Heart left ventricle (tissue), 16 donors: ENCODE measurements at regions not wholly inside any gene's neighbourhood (a gene's known extent, or its start where the extent isn't known, plus 50 kb on each side); places are given as distances from the start of the nearest gene placed in this dataset.

Source experiments
- ATAC-seq, 4 donors: fragments of 200-7000 bp; cut with Tn5 transposase; one replicate each; pipeline ENCODE4 v1.9.1; 2020 to 2022; ENCODE audit warnings: moderate library complexity in 4 of 4, mild to moderate bottlenecking in 3 of 4, moderate number of reproducible peaks in 1 of 4
- DNase-seq, 5 donors: peaks; one replicate each; pipeline ENCODE4 v3.0.0-alpha.2; 2020
- H3K27ac ChIP-seq, 12 donors: fragments of 200-600 bp; sonication (generic) in 4 of 12; one replicate each; pipeline versions ENCODE4 v1.5.0 to v1.8.0; 2016 to 2022; ENCODE audit warnings: mild to moderate bottlenecking in 2 of 12
- H3K27me3 ChIP-seq, 9 donors: fragments of 200-600 bp; sonication (generic) in 2 of 9; one replicate each; pipeline versions ENCODE4 v1.5.1 to v1.8.0; 2016 to 2022; ENCODE audit warnings: mild to moderate bottlenecking in 3 of 9
- H3K36me3 ChIP-seq, 9 donors: fragments of 200-600 bp; sonication (generic) in 2 of 9; one replicate each; pipeline versions ENCODE4 v1.5.0 to v1.8.0; 2018 to 2022; ENCODE audit warnings: mild to moderate bottlenecking in 2 of 9
- H3K4me1 ChIP-seq, 12 donors: fragments of 200-600 bp; sonication (generic) in 4 of 12; one replicate each; pipeline versions ENCODE4 v1.5.0 to v1.8.0; 2016 to 2022; ENCODE audit warnings: mild to moderate bottlenecking in 3 of 12
- H3K4me3 ChIP-seq, 12 donors: fragments of 200-600 bp; sonication (generic) in 4 of 12; one replicate each; pipeline versions ENCODE4 v1.5.0 to v1.8.0; 2017 to 2022; ENCODE audit warnings: mild to moderate bottlenecking in 9 of 12, moderate library complexity in 4 of 12
- H3K9me3 ChIP-seq, 12 donors: fragments of 200-600 bp; sonication (generic) in 4 of 12; one replicate each; pipeline versions ENCODE4 v1.5.0 to v1.8.0; 2016 to 2022; ENCODE audit warnings: mild to moderate bottlenecking in 1 of 12
- CTCF ChIP-seq, 12 donors: fragments of 200-600 bp; sonication (generic) in 4 of 12; IDR thresholded peaks; one replicate each; pipeline versions ENCODE4 v1.5.0 to v1.8.0; 2018 to 2022; ENCODE audit warnings: antibody characterized with exemption in 12 of 12, mild to moderate bottlenecking in 5 of 12
- POLR2A ChIP-seq, 2 donors: fragments of 450-650 bp; IDR thresholded peaks; one replicate each; pipeline ENCODE4 v1.6.1; 2017; ENCODE audit warnings: antibody characterized with exemption in 2 of 2, mild to moderate bottlenecking in 2 of 2, moderate library complexity in 2 of 2
- WGBS, 4 donors: extraction: QIAGEN DNeasy Blood & Tissue Kit in 2 of 4; methylation state at CpG; one replicate each; pipeline versions ENCODE4 v1.1.5 to v1.1.7; 2013 to 2018; 5-methylcytosine and 5-hydroxymethylcytosine counted together
- intact Hi-C, 10 donors: fragments of 100-400 bp; cut with DNase I; formaldehyde crosslinking; loops; one replicate each; pipeline versions ENCODE4 v1.11.1 to v1.14.2; 2022
- donor health status: ischemic (EF 13 %, LVEDD 7.1; RV severe dilation, severe dysfunction).
- donor health status: healthy with polysubstance abuse.
- donor health status: DM: no; HTN: yes; CAD: no.
- donor health status: DM: no; HTN: no; CAD: no.
- donor health status: ischemic (EF 25% LVEDD 6.9; RV normal size, moderate dysfunction).
- donor health status: ischemic (EF 25% LVEDD 5.7; RV mildly dilated, moderate dysfunction).
- donor health status: healthy.
- donor health status: DM: yes; HTN: yes; CAD: no.
- donor health status: ischemic (EF 35%, LVEDD 5.7; RV mildly dilated, moderate dysfunction).
- donor health status: nonischemic (EF 11% LVEDD 7.7; RV severe dilation, severe dysfunction).
- donor health status: DM: yes; HTN: yes; CAD: no.
- donor health status: PGD.
- donor health status: ischemic (EF 29% LVEDD 5.4; RV normal size, mild dysfunction).
- donor health status: nonischemic (EF 23%, LVEDD 6.1; RV moderate dilation, normal function).

DNA sequence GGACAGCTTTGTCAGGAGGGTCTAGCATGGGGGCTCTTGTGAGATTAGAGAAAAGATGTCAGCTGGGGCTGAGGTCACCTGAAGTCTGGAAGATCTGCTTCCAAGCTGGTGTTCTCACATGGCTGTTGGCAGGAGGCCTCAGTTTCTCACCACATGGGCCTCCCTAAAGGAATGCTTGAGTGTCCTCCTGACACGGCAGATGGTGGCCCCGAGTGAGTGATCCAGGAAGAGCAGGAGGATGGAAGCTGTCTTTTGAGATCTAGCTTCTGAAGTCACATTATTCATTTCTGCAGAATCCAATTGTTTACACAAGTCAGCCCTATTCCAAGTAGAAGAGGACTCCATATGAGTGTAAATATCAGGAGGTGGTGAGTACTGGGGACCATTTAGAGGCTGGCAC lies 344.0 kb upstream of the PROK2 start:
- TF ChIP-seq POLR2A (IDR thresholded peaks at IDR 0.05) (no peak), CTCF (IDR thresholded peaks at IDR 0.05) (no peak)
- Histone ChIP-seq H3K4me1 (peaks cover 0 to 21% (median 7%) of the 10 kb centered on the region in 12 donors), H3K27me3 (no peaks in the 10 kb centered on the region), H3K4me3 (no peak overlapping the region), H3K27ac (no peak overlapping the region), H3K36me3 (no peaks in the 10 kb centered on the region), H3K9me3 (peaks cover 0 to 6% (median 0%) of the 10 kb centered on the region in 12 donors)
- intact Hi-C loops = no loop called here
- no peak for ATAC-seq
- no peak for DNase-seq
- WGBS, 4 donors = 67 to 81% (median 78%) methylated on average over 2 of the region's 2 CpGs

GRCh38 chr3:72127844-72128243 lies 342.9 kb upstream of the PROK2 start:
- intact Hi-C loops = no loop called here
- DNase-seq (no peak), ATAC-seq (no peak)
- Histone ChIP-seq H3K36me3 (no peaks in the 10 kb centered on the region), H3K27me3 (no peaks in the 10 kb centered on the region), H3K4me1 (peaks cover 0 to 26% (median 7%) of the 10 kb centered on the region in 12 donors), H3K9me3 (peaks cover 0 to 6% (median 0%) of the 10 kb centered on the region in 12 donors), H3K27ac (peak overlapping the region in 1 of 12 donors; percentile 29), H3K4me3 (no peak overlapping the region)
- 93 to 100% (median 97%) methylated on average over 3 of the region's 3 CpGs for WGBS, 4 donors
- TF ChIP-seq POLR2A (IDR thresholded peaks at IDR 0.05) = no peak

DNA sequence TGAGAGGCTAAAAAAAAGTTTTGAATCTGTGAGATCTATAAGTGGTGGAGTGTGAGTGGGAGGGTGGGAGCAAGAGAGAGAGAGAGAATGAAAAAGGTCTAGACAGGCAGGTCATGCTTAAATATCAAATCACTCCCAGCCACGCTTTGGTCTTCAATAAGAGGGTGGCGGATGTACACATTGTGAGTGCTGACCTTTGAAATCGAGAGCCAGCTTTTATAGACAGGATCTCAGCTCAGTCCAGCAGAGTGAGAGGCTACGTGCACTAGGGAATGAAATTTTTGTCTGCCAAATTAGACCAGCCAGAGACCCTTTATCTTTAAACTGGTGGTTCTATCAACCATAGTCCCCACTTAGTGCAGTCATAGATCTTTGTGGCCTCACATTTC lies 342.3 kb upstream of the PROK2 start:
- H3K27ac ChIP-seq = peak overlapping the region in 1 of 12 donors; percentile 29
- no peak for DNase-seq
- intact Hi-C loops = no loop called here
- no peak overlapping the region for H3K4me3 ChIP-seq
- no peaks in the 10 kb centered on the region for H3K27me3 ChIP-seq
- 88 to 94% (median 92%) methylated on average over 4 of the region's 4 CpGs for WGBS, 4 donors
- no peak for TF ChIP-seq CTCF (IDR thresholded peaks at IDR 0.05)
- TF ChIP-seq POLR2A (IDR thresholded peaks at IDR 0.05) = no peak
- peaks cover 0 to 6% (median 0%) of the 10 kb centered on the region in 12 donors for H3K9me3 ChIP-seq
- no peaks in the 10 kb centered on the region for H3K36me3 ChIP-seq
- peaks cover 0 to 26% (median 7%) of the 10 kb centered on the region in 12 donors for H3K4me1 ChIP-seq
- ATAC-seq = no peak

- H3K27ac ChIP-seq = peak overlapping the region in 1 of 12 donors; percentile 29
- peaks cover 0 to 26% (median 7%) of the 10 kb centered on the region in 12 donors for H3K4me1 ChIP-seq
- no peak overlapping the region for H3K4me3 ChIP-seq
- 85 to 89% (median 88%) methylated on average over 8 of the region's 8 CpGs for WGBS, 4 donors
- intact Hi-C loops = no loop called here
- ATAC-seq (no peak), DNase-seq (no peak)
- no peaks in the 10 kb centered on the region for H3K27me3 ChIP-seq
- no peaks in the 10 kb centered on the region for H3K36me3 ChIP-seq
- TF ChIP-seq POLR2A (IDR thresholded peaks at IDR 0.05) = no peak
- TF ChIP-seq CTCF (IDR thresholded peaks at IDR 0.05) = no peak
- H3K9me3 ChIP-seq = peaks cover 0 to 6% (median 0%) of the 10 kb centered on the region in 12 donors
Measured at GRCh38 chr3:72126441-72127223, 341.7 kb upstream of the PROK2 start.
